Panc1 (cell line): ENCODE measurements at regions not wholly inside any gene's neighbourhood (a gene's known extent, or its start where the extent isn't known, plus 50 kb on each side); places are given as distances from the start of the nearest gene placed in this dataset.

Source experiments
- CTCF ChIP-seq: fragments of 450-650 bp; IDR thresholded peaks from 2 replicates; pipeline ENCODE4 v1.5.1; 2017; ENCODE audit warnings: mild to moderate bottlenecking
- POLR2AphosphoS5 ChIP-seq: IDR thresholded peaks from 2 replicates; pipeline ENCODE4 v1.6.1; 2012; ENCODE audit warnings: mild to moderate bottlenecking, low read depth, low read length, moderate library complexity
- REST ChIP-seq, 2 experiments: IDR thresholded peaks; 2 replicates each; pipeline ENCODE4 v1.6.1; 2011 to 2012; ENCODE audit warnings: low read depth in 2 of 2, control low read depth in 1 of 2, low read length in 1 of 2, mild to moderate bottlenecking in 1 of 2, moderate library complexity in 1 of 2; ENCODE audit not compliant: insufficient read depth in 1 of 2

- TF ChIP-seq CTCF (no peak), POLR2AphosphoS5 (no peak), REST (IDR thresholded peaks at IDR 0.05; ENCODE audit: insufficient read depth in 1 of 2, low read depth in 2 of 2, low read length in 1 of 2) (no peak)
Observed at GRCh38 chr20:12777016-12777415, 231.8 kb upstream of the SPTLC3 start.
